ENCODE measurements at regions not wholly inside any gene's neighbourhood (a gene's known extent, or its start where the extent isn't known, plus 50 kb on each side); places are given as distances from the start of the nearest gene placed in this dataset.

DNA sequence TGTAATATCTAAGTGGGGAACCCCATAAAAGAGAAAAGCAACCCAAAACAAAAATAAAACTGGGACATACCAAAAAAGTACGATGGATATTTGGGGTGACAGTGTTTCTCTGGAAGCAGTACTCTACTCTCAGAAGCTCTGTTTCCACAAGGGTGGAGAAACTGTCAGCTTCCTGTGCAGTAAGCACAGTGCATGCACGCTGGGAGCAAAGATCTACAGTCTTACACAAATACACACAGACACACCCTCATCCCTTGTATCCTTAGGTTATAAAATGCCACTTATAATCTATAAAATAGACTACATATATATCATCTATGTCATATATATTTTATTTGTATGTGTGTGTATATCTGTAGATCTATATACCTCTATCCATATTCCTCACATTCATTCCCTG, 225.8 kb upstream of the SOX5 start:
- Histone ChIP-seq H3K27me3 (ENCODE audit: control insufficient read depth, insufficient read depth, low read length) (no peaks in the 10 kb centered on the region), H3K4me3 (ENCODE audit: low read depth in 2 of 2, low read length in 2 of 2) (no peak overlapping the region), H3K36me3 (ENCODE audit: control insufficient read depth, insufficient read depth, low read length) (no peaks in the 10 kb centered on the region), H3K27ac (ENCODE audit: low read length) (no peak overlapping the region), H3K9me3 (ENCODE audit: control insufficient read depth, insufficient read depth, low read depth, low read length) (no peaks in the 10 kb centered on the region), H3K4me1 (ENCODE audit: control insufficient read depth, insufficient read depth, low read length) (no peaks in the 10 kb centered on the region)
- BruUV-seq (replicated peaks), result no TSS peak
- in situ Hi-C loops (cut with HindIII; ENCODE audit: low pct_unique_long_range_greater_than_20kb, low sequenced_read_pairs), result no loop called here
- TF ChIP-seq POLR2AphosphoS5 (IDR thresholded peaks at IDR 0.05; ENCODE audit: low read depth, low read length) (no peak), SIN3A (IDR thresholded peaks at IDR 0.05; ENCODE audit: borderline replicate concordance, insufficient read depth, low read depth, low read length) (no peak), TCF7L2 (IDR thresholded peaks at IDR 0.05; ENCODE audit: low read depth, low read length) (no peak)
- TF ChIP-seq, protein P1, sequence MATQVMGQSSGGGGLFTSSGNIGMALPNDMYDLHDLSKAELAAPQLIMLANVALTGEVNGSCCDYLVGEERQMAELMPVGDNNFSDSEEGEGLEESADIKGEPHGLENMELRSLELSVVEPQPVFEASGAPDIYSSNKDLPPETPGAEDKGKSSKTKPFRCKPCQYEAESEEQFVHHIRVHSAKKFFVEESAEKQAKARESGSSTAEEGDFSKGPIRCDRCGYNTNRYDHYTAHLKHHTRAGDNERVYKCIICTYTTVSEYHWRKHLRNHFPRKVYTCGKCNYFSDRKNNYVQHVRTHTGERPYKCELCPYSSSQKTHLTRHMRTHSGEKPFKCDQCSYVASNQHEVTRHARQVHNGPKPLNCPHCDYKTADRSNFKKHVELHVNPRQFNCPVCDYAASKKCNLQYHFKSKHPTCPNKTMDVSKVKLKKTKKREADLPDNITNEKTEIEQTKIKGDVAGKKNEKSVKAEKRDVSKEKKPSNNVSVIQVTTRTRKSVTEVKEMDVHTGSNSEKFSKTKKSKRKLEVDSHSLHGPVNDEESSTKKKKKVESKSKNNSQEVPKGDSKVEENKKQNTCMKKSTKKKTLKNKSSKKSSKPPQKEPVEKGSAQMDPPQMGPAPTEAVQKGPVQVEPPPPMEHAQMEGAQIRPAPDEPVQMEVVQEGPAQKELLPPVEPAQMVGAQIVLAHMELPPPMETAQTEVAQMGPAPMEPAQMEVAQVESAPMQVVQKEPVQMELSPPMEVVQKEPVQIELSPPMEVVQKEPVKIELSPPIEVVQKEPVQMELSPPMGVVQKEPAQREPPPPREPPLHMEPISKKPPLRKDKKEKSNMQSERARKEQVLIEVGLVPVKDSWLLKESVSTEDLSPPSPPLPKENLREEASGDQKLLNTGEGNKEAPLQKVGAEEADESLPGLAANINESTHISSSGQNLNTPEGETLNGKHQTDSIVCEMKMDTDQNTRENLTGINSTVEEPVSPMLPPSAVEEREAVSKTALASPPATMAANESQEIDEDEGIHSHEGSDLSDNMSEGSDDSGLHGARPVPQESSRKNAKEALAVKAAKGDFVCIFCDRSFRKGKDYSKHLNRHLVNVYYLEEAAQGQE (IDR thresholded peaks at IDR 0.05; ENCODE audit: insufficient read depth in 1 of 2, low read depth in 2 of 2, low read length in 1 of 2), result no peak
- TF ChIP-seq, protein P2, sequence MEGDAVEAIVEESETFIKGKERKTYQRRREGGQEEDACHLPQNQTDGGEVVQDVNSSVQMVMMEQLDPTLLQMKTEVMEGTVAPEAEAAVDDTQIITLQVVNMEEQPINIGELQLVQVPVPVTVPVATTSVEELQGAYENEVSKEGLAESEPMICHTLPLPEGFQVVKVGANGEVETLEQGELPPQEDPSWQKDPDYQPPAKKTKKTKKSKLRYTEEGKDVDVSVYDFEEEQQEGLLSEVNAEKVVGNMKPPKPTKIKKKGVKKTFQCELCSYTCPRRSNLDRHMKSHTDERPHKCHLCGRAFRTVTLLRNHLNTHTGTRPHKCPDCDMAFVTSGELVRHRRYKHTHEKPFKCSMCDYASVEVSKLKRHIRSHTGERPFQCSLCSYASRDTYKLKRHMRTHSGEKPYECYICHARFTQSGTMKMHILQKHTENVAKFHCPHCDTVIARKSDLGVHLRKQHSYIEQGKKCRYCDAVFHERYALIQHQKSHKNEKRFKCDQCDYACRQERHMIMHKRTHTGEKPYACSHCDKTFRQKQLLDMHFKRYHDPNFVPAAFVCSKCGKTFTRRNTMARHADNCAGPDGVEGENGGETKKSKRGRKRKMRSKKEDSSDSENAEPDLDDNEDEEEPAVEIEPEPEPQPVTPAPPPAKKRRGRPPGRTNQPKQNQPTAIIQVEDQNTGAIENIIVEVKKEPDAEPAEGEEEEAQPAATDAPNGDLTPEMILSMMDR (IDR thresholded peaks at IDR 0.05), result no peak
- CTCF ChIA-PET, result no interaction called here
- POLR2A ChIA-PET, result no interaction called here
- intact Hi-C loops (cut with micrococcal nuclease; ENCODE audit: unreplicated experiment), result no loop called here
- no peak for ATAC-seq
- no peak for DNase-seq (ENCODE audit: low read depth, low spot score)

DNA sequence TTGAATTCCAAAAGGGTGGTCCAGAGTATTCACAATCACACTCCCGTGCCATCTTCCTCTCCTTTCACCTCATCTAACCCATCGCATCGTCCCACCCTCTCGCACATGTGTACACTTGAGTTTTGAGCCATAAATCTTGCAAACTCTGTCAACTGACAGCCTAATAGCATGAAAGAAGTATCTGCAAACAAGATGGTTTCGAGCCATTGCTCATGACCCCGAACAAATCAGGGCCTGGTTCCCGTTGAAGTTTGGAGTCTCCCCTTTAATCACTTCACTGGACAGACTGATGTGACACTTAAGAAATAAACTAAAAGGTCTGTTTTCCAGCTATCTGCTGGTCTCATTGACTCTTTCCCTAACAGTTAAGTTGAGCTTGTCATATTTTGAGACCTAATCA, 223.6 kb upstream of the SOX5 start:
- BruUV-seq (replicated peaks), result no TSS peak
- H3K27me3 ChIP-seq (ENCODE audit: control insufficient read depth, insufficient read depth, low read length), result no peaks in the 10 kb centered on the region

More for the DNA sequence above, 223.6 kb upstream of the SOX5 start:
- H3K36me3 ChIP-seq (ENCODE audit: control insufficient read depth, insufficient read depth, low read length), result no peaks in the 10 kb centered on the region
- ChIA-PET POLR2A (no interaction called here), CTCF (no interaction called here)
- H3K27ac ChIP-seq (ENCODE audit: low read length), result no peak overlapping the region
- in situ Hi-C loops (cut with HindIII; ENCODE audit: low pct_unique_long_range_greater_than_20kb, low sequenced_read_pairs), result no loop called here
- no peak overlapping the region for H3K4me3 ChIP-seq (ENCODE audit: low read depth in 2 of 2, low read length in 2 of 2)
- no peaks in the 10 kb centered on the region for H3K9me3 ChIP-seq (ENCODE audit: control insufficient read depth, insufficient read depth, low read depth, low read length)
- intact Hi-C loops (cut with micrococcal nuclease; ENCODE audit: unreplicated experiment), result no loop called here
- TF ChIP-seq, protein P1 (IDR thresholded peaks at IDR 0.05; ENCODE audit: insufficient read depth in 1 of 2, low read depth in 2 of 2, low read length in 1 of 2), result no peak
- TF ChIP-seq, protein P2 (IDR thresholded peaks at IDR 0.05), result no peak
- no peak for TF ChIP-seq SIN3A (IDR thresholded peaks at IDR 0.05; ENCODE audit: borderline replicate concordance, insufficient read depth, low read depth, low read length)
- TF ChIP-seq TCF7L2 (IDR thresholded peaks at IDR 0.05; ENCODE audit: low read depth, low read length), result no peak
- TF ChIP-seq POLR2AphosphoS5 (IDR thresholded peaks at IDR 0.05; ENCODE audit: low read depth, low read length), result no peak
- ATAC-seq, result no peak
- H3K4me1 ChIP-seq (ENCODE audit: control insufficient read depth, insufficient read depth, low read length), result no peaks in the 10 kb centered on the region
- DNase-seq (ENCODE audit: low read depth, low spot score), result no peak

Measured in Panc1 (cell line).